ENCODE measurements at regions not wholly inside any gene's neighbourhood (a gene's known extent, or its start where the extent isn't known, plus 50 kb on each side); places are given as distances from the start of the nearest gene placed in this dataset.

DNA sequence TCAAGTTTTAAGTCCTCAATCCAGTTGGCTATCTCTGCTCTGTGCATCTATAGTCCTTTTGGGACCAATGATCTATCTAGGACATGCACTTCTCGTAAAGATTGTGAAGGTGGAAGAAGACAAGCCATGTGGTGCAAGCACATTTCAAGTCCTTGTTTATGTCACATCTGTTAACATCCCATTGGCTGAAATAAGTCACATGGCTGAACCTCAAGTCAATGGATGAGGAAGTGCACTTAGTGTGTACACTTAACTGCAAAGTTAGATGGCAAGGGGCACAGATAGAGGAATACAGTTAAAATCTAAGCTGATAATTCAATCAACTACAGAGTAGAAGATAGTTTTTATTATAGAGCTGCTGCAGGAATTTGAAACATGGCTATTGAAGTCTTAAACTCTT lies 362.8 kb upstream of the TBX3 start (continued):
- TF ChIP-seq, protein P1, sequence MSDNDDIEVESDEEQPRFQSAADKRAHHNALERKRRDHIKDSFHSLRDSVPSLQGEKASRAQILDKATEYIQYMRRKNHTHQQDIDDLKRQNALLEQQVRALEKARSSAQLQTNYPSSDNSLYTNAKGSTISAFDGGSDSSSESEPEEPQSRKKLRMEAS (IDR thresholded peaks at IDR 0.05), result no peak
- TF ChIP-seq FOSL1 (IDR thresholded peaks at IDR 0.05; ENCODE audit: low read depth) (no peak), EZH2phosphoT487 (IDR thresholded peaks at IDR 0.05; ENCODE audit: borderline replicate concordance) (no peak), EZH2 (IDR thresholded peaks at IDR 0.05) (no peak), POLR2AphosphoS5 (IDR thresholded peaks at IDR 0.05; ENCODE audit: low read depth, low read length) (no peak), SRF (IDR thresholded peaks at IDR 0.05; ENCODE audit: low read depth) (no peak), JUND (IDR thresholded peaks at IDR 0.05) (no peak), CEBPB (IDR thresholded peaks at IDR 0.05; ENCODE audit: low read depth) (no peak), ZFX (IDR thresholded peaks at IDR 0.05) (no peak), ZNF274 (IDR thresholded peaks at IDR 0.05; ENCODE audit: low read depth, low read length) (no peak)
- TF ChIP-seq, protein P2, sequence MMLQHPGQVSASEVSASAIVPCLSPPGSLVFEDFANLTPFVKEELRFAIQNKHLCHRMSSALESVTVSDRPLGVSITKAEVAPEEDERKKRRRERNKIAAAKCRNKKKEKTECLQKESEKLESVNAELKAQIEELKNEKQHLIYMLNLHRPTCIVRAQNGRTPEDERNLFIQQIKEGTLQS (IDR thresholded peaks at IDR 0.05), result no peak

DNA sequence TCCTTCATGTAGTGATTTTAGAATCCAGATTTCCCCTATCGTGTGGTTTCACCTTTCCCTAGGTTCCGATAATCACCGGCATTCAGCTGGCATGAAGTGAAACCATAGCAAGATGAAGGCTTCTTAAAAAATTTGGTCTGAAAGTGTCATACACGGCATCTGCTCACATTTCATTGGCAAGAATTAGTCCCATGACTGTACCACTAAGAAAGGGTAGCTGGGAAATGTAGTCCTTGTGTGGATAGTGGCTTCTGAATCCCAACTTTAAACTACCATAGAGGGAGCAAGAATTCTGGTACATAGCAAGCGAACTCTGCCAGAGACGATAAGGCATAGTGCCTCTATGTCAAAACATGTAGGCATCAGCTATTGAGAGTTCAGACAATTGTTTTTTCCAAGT lies 360.1 kb upstream of the TBX3 start:
- no TSS peak for BruUV-seq (replicated peaks)
- no peak overlapping the region for H3K9ac ChIP-seq (ENCODE audit: low read length)
- ChIA-PET RAD21 (ENCODE audit: low non-redundant PET in 1 of 2, low total read pairs in 2 of 2, uncharacterized antibody in 2 of 2, unreplicated experiment in 2 of 2) (interaction anchor here in 1 of 2 experiments (0.6 kb wide), 1 partner anchor 375 kb away, joined by 3 read pairs; no protein-coding TSS in a partner anchor), CTCF (no interaction called here), POLR2A (no interaction called here)
- H2AFZ ChIP-seq (ENCODE audit: low read depth, low read length, poor library complexity, severe bottlenecking), result no peak overlapping the region
- no peak for TF ChIP-seq POLR2A (IDR thresholded peaks at IDR 0.05; ENCODE audit: borderline replicate concordance, extremely low read depth, insufficient read depth, insufficient read length)
- TF ChIP-seq, protein P1 (IDR thresholded peaks at IDR 0.05), result no peak
- TF ChIP-seq ELF1 (IDR thresholded peaks at IDR 0.05; ENCODE audit: borderline replicate concordance, low read depth), result no peak
- TF ChIP-seq, protein P3, sequence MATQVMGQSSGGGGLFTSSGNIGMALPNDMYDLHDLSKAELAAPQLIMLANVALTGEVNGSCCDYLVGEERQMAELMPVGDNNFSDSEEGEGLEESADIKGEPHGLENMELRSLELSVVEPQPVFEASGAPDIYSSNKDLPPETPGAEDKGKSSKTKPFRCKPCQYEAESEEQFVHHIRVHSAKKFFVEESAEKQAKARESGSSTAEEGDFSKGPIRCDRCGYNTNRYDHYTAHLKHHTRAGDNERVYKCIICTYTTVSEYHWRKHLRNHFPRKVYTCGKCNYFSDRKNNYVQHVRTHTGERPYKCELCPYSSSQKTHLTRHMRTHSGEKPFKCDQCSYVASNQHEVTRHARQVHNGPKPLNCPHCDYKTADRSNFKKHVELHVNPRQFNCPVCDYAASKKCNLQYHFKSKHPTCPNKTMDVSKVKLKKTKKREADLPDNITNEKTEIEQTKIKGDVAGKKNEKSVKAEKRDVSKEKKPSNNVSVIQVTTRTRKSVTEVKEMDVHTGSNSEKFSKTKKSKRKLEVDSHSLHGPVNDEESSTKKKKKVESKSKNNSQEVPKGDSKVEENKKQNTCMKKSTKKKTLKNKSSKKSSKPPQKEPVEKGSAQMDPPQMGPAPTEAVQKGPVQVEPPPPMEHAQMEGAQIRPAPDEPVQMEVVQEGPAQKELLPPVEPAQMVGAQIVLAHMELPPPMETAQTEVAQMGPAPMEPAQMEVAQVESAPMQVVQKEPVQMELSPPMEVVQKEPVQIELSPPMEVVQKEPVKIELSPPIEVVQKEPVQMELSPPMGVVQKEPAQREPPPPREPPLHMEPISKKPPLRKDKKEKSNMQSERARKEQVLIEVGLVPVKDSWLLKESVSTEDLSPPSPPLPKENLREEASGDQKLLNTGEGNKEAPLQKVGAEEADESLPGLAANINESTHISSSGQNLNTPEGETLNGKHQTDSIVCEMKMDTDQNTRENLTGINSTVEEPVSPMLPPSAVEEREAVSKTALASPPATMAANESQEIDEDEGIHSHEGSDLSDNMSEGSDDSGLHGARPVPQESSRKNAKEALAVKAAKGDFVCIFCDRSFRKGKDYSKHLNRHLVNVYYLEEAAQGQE (IDR thresholded peaks at IDR 0.05; ENCODE audit: low read depth), result no peak
- TF ChIP-seq ZNF274 (IDR thresholded peaks at IDR 0.05; ENCODE audit: low read depth, low read length), result no peak
- TF ChIP-seq, protein P2 (IDR thresholded peaks at IDR 0.05), result no peak
- TF ChIP-seq EZH2phosphoT487 (IDR thresholded peaks at IDR 0.05; ENCODE audit: borderline replicate concordance), result no peak
- TF ChIP-seq, protein P4, sequence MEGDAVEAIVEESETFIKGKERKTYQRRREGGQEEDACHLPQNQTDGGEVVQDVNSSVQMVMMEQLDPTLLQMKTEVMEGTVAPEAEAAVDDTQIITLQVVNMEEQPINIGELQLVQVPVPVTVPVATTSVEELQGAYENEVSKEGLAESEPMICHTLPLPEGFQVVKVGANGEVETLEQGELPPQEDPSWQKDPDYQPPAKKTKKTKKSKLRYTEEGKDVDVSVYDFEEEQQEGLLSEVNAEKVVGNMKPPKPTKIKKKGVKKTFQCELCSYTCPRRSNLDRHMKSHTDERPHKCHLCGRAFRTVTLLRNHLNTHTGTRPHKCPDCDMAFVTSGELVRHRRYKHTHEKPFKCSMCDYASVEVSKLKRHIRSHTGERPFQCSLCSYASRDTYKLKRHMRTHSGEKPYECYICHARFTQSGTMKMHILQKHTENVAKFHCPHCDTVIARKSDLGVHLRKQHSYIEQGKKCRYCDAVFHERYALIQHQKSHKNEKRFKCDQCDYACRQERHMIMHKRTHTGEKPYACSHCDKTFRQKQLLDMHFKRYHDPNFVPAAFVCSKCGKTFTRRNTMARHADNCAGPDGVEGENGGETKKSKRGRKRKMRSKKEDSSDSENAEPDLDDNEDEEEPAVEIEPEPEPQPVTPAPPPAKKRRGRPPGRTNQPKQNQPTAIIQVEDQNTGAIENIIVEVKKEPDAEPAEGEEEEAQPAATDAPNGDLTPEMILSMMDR (IDR thresholded peaks at IDR 0.05 in 2 of 3, conservative IDR thresholded peaks at IDR 0.05 in 1 of 3; ENCODE audit: borderline replicate concordance in 1 of 3, insufficient read depth in 1 of 3, low read depth in 2 of 3, low read length in 2 of 3), result no peak
- TF ChIP-seq CBX3 (IDR thresholded peaks at IDR 0.05; ENCODE audit: low read depth), result no peak
- TF ChIP-seq CEBPB (IDR thresholded peaks at IDR 0.05; ENCODE audit: low read depth), result no peak
- TF ChIP-seq RAD21 (IDR thresholded peaks at IDR 0.05; ENCODE audit: low read depth), result no peak
- H4K20me1 ChIP-seq (ENCODE audit: insufficient read depth), result no peaks in the 10 kb centered on the region
- H3K36me3 ChIP-seq (ENCODE audit: control insufficient read depth in 1 of 2, insufficient read depth in 2 of 2, low read length in 2 of 2), result no peaks in the 10 kb centered on the region
- ATAC-seq, result peak; percentile 79
- no peaks in the 10 kb centered on the region for H3K4me1 ChIP-seq (ENCODE audit: control insufficient read depth in 1 of 2, insufficient read depth in 2 of 2, low read length in 2 of 2)
- no peaks in the 10 kb centered on the region for H3K27me3 ChIP-seq (ENCODE audit: insufficient read depth, low read length)
- H3K9me2 ChIP-seq (ENCODE audit: insufficient read depth), result no peaks in the 10 kb centered on the region
- H3K9me3 ChIP-seq (ENCODE audit: control insufficient read depth in 1 of 2, insufficient read depth in 1 of 2, low read depth in 1 of 2, low read length in 2 of 2), result no peaks in the 10 kb centered on the region
- no peak overlapping the region for H3K4me2 ChIP-seq (ENCODE audit: low read length)
- no peaks in the 10 kb centered on the region for H3K79me2 ChIP-seq (ENCODE audit: insufficient read depth, low read length)
- intact Hi-C loops (cut with micrococcal nuclease), result no loop called here
- no peak overlapping the region for H3K27ac ChIP-seq (ENCODE audit: low read depth, low read length)
- H3K4me3 ChIP-seq (replicated peaks in 1 of 2; ENCODE audit: low read depth in 1 of 2, low read length in 2 of 2), result no peak overlapping the region
- DNase-seq (ENCODE audit: low read depth, low spot score), result peak; percentile 18

Data from HCT116 (cell line).